T47D (cell line): ENCODE measurements at regions not wholly inside any gene's neighbourhood (a gene's known extent, or its start where the extent isn't known, plus 50 kb on each side); places are given as distances from the start of the nearest gene placed in this dataset.
A peak's percentile ranks its signal among the peaks of the same experiment; 100 is the strongest.

Experiments
- DNase-seq, 2 experiments: peaks; one replicate each; pipeline versions ENCODE4 v3.0.0 to v3.0.0-alpha.2; 2011 to 2012; ENCODE audit warnings: low read depth in 1 of 2, low spot score in 1 of 2
- JUND ChIP-seq: IDR thresholded peaks from 2 replicates; pipeline ENCODE4 v1.6.1; 2012; ENCODE audit warnings: low read depth
- in situ Hi-C: cut with HindIII; loops from 2 replicates; pipeline ENCODE4 v1.10.0; 2016; ENCODE audit warnings: low sequenced_read_pairs, low pct_unique_long_range_greater_than_20kb

GRCh38 chr10:33506391-33506790 lies 171.9 kb upstream of the NRP1 start:
- TF ChIP-seq JUND = no peak
- no peak for DNase-seq
- in situ Hi-C loops = no loop called here

GRCh38 chr10:33501161-33501560 lies 166.7 kb upstream of the NRP1 start:
- no peak for TF ChIP-seq JUND
- in situ Hi-C loops = no loop called here
- DNase-seq = no peak

GRCh38 chr10:33498391-33498891 lies 164.0 kb upstream of the NRP1 start:
- no peak for TF ChIP-seq JUND
- in situ Hi-C loops = no loop called here
- DNase-seq = no peak

DNA sequence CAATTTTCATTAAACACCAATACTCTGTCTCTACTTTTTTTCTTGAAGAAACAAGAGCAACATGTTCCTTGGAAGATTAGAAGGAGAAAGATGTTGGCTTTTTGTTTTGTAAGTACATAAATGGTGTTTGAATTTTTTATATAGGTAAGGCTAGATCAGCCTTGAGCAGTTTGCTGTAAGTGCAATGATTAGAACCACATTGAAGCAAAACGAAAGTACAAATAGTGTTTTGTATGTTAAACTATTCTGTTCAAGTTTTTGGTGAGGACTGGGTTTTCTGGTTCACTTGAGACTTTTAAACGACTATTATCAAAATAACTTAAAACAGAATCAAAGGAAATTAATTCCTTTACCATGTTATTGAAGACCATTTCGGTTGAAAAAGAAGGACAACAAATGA lies 162.9 kb upstream of the NRP1 start:
- DNase-seq = no peak
- TF ChIP-seq JUND = no peak
- in situ Hi-C loops = no loop called here

- no peak for DNase-seq
- in situ Hi-C loops = no loop called here
- TF ChIP-seq JUND = no peak
Observed at GRCh38 chr10:33496096-33496495, 161.6 kb upstream of the NRP1 start.

DNA sequence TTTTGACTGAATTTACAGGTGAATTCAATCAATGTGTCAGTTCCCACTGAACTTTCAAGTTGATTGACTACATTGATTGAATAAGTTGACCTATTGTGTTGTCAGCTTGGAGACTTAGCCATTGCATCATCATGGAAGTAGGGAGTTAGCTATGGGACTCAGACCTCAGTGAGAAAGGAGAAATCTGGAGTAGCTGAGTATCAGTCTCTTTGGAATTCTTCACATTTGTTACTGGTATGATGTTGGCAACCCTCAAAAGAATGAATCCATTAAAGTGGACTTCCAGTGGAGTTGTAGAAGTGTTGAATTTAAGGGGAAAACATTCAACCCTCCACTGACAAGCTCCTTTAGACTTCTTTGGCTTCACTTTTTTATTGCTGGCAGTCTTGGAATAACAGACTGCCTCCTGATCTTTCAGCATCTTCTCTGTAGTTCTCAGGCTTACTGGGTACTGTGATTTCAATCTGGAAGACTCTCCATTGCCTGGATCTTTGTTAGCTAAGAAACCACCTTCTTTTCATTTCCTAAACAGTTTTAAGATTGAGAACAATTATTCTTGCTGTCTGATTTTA lies 160.3 kb upstream of the NRP1 start:
- TF ChIP-seq JUND = no peak
- in situ Hi-C loops = no loop called here
- DNase-seq = no peak

GRCh38 chr10:33493978-33494377 lies 159.5 kb upstream of the NRP1 start:
- TF ChIP-seq JUND = no peak
- in situ Hi-C loops = no loop called here
- no peak for DNase-seq

DNA sequence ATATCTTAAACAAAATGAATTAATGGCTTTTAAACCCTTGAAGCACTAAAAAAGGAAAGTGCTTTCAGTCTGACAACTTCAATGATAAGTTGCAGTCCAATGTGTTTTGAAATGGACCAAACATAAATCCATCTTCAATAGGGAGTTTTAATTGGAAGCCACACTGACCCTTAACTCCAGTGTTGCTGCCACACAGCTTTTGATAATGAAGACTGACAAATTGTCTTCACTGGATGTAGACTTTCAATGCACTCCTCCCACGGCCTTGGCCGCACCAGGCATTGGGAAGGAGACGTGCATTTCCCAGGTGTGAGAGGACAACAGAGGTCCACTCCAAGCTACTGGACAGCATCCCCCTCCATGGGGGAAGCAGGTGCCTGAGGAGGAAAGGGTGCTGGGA lies 159.0 kb upstream of the NRP1 start:
- TF ChIP-seq JUND = no peak
- no peak for DNase-seq
- in situ Hi-C loops = no loop called here

GRCh38 chr10:33492701-33493345 lies 158.4 kb upstream of the NRP1 start:
- in situ Hi-C loops = no loop called here
- TF ChIP-seq JUND = no peak
- no peak for DNase-seq

- TF ChIP-seq JUND = no peak
- in situ Hi-C loops = no loop called here
Observed at GRCh38 chr10:33489501-33490176, 155.2 kb upstream of the NRP1 start.

GRCh38 chr10:33487014-33487776 lies 152.7 kb upstream of the NRP1 start:
- peak in 1 of 2 experiments; percentile 14 for DNase-seq
- in situ Hi-C loops = no loop called here
- TF ChIP-seq JUND = no peak

More at GRCh38 chr10:33489501-33490176, 155.2 kb upstream of the NRP1 start:
- DNase-seq = no peak

- TF ChIP-seq JUND = no peak
- DNase-seq = no peak
- in situ Hi-C loops = no loop called here
Observed at GRCh38 chr10:33485276-33485675, 150.8 kb upstream of the NRP1 start.

- in situ Hi-C loops = no loop called here
- DNase-seq = no peak
- no peak for TF ChIP-seq JUND
Observed at GRCh38 chr10:33484787-33485186, 150.3 kb upstream of the NRP1 start.
